HG03460 (cell line): ENCODE measurements at regions not wholly inside any gene's neighbourhood (a gene's known extent, or its start where the extent isn't known, plus 50 kb on each side); places are given as distances from the start of the nearest gene placed in this dataset.

ENCODE experiments used
- ATAC-seq: cut with Tn5 transposase; IDR thresholded peaks from one replicate; pipeline ENCODE4 v1.9.1; 2021; ENCODE audit not compliant: unreplicated experiment

DNA sequence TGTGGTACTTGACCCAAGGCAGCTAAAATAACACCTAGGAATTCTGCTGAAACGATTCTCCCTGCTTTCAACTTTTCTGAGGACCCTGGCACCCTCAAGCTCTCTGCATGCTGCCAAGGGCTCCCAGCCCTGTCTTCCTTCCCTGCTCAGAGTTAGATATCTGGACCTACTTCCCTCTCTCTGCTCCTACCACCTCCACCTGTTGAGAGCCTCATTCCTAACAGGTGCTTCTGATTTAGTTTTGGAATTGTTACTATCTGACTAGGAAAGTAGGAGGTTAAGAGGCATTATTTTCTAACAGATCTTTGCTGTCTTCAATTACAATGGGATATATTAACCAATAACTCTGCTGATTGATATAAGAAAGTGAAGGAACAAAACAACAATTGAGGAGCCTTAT, 253.8 kb downstream of the FZD1 start:
- no peak for ATAC-seq

DNA sequence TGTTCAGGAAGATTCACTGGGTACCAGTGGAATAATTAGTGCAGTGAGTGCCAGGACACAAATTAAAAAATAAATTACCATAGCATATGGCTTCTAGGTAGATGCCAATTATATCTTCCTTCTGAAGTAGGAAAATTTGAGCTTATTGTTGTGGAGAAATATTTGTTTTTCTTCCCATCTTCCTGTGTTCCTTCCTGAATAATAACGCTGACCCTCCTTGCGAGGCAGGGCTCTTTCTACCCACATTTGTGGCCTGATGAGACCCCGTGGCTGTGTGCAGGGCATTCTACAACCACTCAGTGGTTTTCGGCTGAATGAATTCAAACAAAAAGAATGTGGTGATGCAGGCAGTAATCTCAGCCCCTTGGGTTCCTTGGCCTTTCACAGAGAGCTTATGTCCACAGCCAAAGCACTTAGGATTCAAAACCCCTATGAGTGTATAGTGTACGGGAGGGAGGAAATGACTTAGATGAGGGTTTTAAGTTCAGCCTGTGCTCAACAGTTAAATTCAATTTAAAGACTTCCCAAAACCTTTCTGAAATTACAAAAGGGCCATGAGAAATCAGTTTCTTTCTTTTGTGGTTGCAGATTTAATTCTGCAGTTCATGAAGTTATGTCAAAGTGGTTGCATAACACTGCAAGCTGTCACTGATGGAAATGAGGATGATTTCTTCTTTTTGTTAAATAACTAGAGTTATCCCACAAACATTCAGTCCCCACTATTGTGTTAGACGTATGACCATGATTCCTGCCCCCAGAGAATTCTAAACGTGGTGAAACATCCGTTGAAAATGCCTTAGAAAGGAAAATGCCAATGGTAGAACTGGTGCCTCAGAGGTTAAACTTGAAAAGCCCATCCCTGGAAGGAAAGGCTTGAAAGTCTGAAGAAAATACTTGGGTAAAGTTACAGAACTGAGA, 255.3 kb downstream of the FZD1 start:
- ATAC-seq = no peak

DNA sequence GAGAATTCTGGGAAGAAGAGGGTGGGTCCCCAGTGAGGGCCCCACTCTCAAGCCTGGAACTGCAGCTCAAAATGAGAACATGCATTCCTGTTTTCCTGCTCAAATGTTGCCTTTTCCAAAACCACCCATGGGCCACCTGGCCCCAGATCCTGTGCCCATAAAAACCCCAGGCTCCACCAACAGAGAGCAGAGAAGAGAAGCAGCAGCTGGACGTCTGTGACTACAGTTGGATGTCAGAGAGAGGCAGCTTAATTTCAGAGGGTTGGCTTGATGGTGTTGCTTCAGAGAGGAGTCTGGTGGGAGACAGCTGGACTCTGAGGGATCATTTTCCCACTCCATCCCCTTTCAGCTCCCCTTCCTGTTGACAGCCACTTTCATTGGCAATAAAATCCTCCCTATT, 256.4 kb downstream of the FZD1 start:
- ATAC-seq = no peak

DNA sequence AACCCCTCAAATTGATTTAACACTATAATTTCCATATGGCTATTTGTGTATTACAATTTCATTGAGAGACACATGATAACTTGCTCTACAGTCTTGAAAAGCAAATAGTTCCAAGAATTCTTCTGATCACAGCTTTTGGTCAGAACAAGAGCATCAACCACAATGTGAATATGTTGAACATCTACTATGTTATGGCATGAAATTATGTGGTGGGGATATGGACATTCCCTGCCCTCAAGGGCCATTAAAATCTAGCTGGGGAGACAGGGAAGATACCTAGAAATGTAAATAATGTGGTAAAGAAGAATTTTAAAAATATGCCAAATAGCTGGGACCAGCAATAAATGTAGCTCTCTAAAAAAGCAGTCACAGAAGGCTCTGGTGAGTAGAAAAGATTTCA, 262.2 kb downstream of the FZD1 start:
- no peak for ATAC-seq

DNA sequence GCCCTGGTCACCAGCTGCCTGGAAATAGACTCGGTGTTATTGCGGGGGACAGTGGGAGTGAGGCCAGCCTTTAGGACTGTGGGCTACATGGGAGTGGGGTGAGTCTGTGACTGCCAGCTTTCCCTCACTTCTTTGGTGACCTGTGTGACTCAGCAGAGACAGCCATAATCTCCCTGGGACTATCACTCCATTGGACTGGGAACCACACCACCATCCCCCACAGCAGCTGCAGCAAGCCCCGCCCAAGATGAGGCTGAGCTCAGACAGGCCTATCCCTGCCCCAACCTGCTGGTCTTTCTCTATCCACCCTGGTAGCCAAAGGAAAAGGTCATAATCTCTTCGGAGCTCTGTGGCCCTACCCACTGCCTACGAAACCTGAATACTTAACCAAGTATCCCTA, 263.2 kb downstream of the FZD1 start:
- ATAC-seq = no peak

DNA sequence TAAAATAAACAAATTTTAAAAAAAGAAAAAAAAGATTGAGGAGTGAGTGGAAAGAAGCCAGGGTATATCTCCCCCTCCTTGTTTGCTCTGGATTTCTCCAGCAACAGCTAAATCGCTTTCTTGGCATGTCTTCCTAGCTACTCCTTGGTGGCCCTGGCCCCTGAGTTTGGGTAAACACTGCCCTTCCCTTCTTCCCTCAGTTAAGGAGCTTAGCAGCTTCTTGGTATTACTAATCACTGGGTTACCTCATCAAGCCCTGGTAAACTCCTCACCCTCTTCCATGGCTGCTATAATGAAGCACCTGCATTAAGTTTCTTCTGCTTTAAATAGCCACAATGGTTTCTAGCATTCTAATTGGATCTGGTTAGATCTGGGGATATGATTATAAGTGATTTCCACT, 269.8 kb downstream of the FZD1 start:
- ATAC-seq = no peak

DNA sequence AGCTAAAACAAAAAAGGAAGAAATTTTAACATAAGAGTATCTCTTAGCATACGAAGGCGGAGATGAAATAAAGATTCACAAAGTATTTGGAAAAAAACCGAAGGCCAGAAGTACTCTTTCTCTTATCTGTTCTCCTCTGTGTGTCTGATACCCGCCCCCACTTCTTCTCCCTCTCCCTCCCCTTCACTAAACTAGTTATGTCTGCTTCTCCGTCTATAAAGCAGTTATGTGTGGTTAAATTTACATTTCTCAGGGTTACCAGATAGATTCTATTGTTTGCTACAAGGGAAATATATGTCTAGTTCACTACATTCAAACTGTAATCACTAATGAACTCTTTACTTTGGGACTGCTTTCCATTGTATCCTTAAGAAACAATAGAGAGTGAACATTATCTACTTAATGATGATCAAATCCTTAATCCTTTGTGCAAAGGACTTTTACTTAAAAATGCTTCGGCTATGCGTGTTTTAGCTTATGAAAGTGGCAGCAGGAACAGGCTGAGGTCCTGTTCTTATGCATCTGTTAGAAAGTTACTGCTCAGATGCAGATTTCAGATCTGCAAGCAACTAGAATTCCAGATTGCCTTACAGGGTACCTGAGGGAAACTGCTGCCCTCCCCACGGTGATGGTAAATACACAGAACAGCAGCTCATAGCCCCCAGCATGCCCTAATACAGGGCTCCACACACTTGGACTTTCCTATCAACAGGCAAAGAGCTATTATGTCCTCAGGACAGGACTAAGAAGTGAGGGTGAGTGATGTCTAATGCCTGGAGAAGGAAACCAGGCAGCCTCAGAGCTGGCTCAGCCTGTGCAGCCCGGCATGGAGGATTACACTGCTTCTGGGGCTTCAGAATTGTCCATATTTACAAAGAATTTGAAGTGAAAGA, 273.3 kb downstream of the FZD1 start:
- ATAC-seq = no peak

DNA sequence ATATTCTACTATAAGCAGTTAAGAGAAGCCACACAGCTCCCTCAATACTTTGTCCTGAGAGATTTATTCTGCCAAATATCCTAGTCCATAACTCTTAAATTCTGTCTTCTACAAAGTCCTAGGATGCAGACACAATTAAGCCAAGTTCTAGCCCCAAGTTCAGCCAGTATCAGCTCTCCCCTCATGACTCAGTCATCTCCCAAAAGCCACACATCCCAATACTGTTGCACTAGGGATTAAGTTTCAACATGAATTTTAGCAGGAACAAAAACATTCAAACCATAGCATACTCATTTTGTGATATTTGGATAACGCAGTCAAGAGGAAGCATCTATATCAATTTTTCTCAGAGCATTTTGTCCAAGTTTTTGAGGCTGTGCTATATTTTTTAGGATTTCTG, 277.4 kb downstream of the FZD1 start:
- no peak for ATAC-seq

DNA sequence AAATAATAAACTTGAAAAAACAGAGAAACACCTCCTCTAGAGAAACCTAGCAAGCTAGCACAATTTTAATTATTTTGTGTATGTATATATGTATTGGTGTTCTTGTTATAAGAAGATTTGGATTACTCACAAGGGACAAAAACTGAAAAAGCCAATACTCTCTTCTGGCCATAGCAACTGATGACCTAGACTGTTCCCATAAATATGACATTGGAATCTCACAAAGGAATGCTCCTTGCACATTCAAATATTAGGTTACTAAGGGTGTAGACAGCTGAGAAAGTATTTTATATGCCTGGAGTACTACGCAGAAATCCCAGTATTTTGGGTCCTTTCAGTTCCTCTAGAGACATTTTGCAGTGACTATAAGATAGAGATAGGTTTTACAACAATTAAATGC, 279.4 kb downstream of the FZD1 start:
- no peak for ATAC-seq

DNA sequence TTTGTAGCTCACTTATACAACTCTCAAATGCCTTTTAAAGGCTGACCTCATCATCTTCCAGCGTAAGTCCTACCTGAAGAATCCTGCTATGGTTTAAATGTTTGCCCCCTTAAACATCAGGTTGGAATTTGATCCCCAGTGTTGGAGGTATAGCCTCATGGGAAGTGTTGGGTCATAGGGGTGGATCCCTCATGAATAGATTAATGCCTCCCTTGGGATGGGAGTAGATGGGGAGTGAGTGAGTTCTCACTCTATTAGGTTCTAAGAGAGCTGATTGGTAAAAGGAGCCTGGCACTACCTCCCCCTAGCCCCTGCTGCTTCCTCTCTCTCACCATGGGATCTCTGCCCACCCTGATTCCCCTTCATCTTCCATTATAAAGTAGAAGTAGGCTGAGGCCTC, 285.6 kb downstream of the FZD1 start:
- ATAC-seq = no peak

DNA sequence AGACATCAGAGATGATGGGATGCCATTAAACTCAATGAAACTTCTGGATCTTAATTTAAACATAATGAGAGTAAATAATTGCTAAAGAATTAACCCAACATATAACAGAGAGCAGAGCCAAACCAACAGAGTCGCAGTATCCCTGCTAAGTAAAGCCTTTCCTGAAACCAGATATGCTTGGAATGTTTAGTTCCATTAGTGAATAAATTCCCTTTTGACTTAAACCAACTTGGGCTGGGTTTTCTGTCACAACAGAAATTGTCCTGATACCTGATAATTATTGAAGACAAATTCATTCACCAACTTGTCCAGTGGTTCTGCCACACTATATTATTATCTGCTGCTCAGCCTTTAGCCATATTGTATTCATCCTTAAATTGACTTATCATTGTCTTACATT, 286.7 kb downstream of the FZD1 start:
- no peak for ATAC-seq

DNA sequence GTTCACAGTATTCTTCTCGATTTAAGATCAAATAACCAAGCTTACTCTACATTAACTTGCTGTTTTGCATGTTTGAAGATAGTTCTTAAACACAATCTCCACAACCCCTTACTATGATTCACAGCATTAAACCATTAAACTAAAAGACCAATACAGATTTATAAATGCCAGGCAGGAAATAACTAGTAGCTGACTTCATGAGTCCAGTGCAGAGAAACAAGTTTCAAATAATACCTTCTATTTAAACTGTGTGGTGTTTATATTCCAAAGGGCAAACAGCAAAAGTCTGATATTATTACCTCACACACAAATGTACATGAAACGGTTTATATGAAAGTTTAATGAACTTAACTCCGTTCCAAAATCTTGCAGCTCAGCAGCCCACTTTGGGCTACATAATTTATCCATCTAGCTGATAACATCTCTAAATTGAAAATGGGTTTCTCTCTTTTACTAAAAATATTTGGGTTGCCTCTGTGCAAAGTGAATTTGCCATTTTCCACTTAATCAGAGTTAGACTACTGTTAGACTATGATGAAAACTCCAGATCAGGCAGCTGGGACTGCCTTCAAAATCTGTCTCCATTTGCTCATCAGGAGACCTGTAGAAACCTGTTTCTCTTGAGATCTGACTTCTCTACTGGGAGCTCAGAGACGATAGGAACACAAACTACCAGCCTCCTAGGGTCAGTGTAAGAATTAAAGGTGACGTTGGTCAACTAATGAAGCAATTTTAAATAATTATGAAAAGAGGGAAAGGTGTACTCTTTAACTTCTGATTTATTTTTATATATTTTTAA, 287.3 kb downstream of the FZD1 start:
- no peak for ATAC-seq

DNA sequence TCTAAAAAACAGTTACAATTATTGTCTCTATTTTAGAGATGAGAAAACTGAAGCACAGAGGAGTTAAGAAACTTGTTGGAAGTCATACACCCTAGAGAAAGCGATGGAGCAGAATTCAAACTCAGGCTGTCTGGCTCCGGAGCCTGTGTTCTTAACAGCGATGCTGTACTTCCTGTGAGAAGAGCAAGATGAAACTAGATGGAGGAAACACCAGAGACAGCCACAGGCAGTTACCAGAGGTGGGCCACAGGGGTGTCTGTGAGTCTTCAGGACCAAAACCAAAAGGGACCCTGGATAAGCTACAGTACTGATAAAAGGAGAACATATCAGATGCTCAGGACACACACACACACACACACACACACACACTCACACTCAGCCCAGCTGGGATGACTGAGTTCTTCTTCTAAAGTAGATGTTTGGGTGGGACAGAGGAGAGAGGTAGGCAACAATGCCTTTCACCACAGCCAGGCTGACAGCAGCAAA, 289.2 kb downstream of the FZD1 start:
- ATAC-seq = no peak

DNA sequence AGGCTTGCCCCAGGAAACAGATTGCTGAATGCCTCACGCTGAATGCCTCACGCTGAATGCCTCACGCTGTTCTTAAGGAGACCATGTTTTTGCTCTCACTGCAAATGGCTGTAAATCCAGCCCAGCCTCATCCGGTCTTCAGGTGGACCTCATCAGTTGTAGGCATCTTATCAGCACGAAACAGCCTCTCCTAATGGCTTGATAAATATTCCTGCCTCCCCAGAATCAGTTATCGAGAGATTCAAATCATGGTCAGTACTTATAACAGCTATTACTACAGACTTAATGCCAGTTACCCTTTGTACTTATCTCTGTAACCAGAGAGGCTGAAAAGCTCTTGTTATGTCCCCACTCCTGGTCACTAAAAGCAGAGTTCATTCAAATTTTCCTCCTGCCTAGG, 290.6 kb downstream of the FZD1 start:
- ATAC-seq = no peak

DNA sequence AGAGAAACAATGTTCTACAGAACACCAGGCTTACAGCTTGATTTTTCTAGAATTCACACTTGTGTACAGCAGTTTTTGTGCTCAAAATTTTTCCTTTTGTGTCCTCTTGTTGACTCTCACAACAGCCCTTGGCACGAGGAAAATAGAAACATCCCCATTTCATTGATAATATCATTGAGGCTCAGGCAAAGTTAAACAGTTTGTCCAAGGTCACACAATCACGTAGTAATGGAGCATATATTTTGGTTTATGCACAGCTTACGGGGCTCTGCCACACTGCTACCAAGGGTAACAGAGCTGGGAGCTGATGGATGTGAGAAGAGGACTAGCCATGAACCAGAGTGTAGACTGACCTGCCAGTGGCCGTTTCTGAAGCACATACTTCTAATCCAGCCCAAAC, 292.0 kb downstream of the FZD1 start:
- no peak for ATAC-seq

DNA sequence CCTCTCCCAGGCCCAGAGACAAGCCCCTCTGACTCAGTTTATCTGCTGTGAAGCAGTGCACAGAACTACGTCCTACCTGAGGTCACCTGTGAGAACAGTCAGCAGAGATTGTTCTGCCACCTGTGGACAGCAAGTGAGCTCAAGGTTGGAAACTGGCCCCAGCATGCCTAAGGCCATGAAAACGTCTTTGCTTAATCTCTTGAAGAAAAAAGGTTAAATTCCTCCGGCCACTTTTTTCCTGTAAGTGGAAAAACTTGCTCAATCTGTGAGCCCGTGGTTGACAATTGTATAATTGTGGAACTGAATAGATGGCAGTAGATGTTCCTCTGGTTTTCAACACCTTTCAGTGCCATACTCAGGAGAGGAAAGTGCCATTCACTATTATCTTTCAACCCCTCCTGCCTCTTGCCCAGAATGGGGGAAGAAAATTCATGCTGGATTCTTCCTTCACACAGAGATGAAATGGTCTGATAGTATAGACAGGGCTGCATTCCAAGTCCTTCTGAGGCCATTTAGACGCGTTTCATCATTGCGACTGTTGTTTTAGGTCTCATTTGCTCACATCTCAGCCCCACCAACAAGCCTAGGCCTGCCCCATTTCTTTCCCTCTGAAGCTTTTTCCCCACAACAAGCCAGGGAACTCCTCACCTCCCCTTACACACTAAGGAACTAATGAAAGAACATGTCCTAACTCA, 292.9 kb downstream of the FZD1 start:
- ATAC-seq = no peak

DNA sequence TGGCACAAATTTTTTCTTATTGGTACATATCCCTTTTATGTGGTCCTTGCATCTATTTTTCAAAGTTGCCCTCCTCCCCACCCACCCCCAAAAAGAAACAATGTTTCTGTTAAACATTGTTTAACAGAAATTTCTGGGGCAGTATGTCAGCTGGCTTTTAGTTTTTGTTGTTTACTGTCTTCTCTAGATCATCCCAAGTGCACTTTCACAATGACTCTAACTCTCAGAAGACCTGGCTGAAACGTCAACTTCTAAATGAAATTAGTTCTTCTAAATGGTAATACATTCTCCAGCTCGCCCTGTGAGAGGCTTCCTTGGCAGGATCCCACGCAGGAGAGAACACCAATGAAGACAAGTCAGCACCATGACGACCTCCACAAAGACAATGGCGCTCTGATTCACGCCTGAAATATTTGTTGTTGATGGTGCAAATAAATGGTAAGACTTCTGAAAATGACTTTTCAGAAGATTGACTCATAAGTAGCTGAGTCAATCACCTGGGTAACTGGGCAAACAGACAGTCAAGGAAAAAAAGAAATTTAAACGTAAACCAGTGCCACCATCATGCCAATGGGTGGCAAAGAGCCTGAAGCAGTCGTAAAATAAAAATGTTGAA, 293.7 kb downstream of the FZD1 start:
- peak; percentile 82 for ATAC-seq

DNA sequence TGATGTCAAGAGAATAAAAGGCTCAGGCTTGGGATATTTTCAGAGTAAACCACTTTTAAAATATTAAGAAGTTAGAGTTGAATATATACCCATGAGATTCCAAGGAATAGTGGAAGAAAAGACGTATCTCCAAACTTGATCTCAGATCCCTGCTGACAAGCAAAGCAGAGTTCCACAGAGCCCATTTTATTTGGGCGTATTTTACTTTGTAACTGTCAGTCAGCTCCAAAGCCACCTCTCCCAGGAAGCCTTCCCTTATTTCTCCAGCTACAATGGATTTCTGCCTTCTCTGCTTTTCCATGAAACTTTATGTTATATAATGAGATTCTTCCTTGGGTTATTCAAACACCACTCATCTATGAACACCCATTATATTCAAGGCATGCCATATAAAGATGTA, 295.7 kb downstream of the FZD1 start:
- no peak for ATAC-seq

DNA sequence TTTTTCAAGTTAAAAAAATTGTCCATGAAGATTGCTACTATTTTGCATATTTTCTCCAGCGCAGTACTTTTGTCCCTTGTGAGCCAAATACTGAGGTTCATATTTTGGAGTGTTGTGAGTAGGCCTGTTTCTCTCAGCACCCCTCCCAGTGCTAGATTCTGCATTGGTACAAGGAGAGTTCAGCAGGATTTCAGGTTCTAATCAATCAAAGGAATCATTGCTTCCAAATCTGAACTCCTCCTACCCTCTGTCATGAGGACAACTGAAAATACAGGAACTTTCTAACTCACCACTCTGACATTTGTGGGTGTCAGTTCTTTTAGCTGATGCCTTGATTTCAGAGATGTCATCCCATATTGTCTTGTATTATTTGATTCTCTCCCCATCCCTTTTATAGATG, 299.9 kb downstream of the FZD1 start:
- no peak for ATAC-seq

DNA sequence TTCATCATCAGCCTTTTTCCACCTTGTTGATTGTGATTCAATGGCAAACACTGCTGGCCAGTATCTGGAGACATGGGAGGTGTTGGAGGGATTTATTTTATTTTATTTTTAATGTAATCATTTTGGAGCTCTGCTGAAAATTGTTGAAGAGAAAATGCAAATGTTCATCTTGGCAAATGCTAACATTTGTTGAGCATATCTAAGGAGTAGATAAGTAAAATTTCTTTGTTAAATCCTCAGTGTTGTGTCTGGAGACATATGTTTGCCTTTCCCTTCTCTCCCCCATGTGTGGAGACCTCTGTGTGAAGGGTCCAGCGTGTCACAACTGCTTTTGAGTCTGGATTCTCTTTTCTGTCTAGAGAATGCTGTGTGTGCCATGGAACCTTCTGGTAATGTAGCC, 300.3 kb downstream of the FZD1 start:
- ATAC-seq = no peak
